Fibroblast of mammary gland (primary cell): ENCODE measurements at regions not wholly inside any gene's neighbourhood (a gene's known extent, or its start where the extent isn't known, plus 50 kb on each side); places are given as distances from the start of the nearest gene placed in this dataset.

ENCODE experiments used
- DNase-seq: peaks from one replicate; pipeline ENCODE4 v3.0.0-alpha.2; 2010; ENCODE audit warnings: low read depth
- H3K4me3 ChIP-seq: 2 replicates; pipeline ENCODE4 v1.5.1; 2011; ENCODE audit warnings: low read depth, mild to moderate bottlenecking, low read length, moderate library complexity; ENCODE audit not compliant: control insufficient read depth
- TF ChIP-seq, protein P1 (sequence below): conservative IDR thresholded peaks from 2 replicates; pipeline ENCODE4 v1.5.1; 2011; ENCODE audit warnings: low read depth, low read length, inconsistent platforms; ENCODE audit not compliant: control insufficient read depth, insufficient read depth

DNA sequence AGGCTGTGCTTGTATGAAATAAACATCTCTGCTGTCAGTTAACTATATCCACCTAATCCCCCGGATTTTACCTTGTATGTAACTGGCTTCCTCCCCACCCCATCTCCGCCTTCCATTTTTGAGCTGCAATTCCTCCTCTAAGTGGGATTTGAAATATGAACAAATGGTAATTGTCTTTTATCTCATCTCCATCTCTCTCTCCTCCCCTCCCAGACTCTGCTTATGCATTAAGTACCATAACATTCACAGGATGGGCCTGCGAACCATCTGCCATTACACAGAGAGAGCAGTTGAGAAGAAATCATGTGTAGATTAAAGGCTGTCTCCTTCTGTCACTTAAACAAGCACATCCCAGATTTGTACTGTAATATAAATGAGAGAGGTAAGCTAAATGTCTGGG, 1169.9 kb downstream of the TYW1 start:
- no peak overlapping the region for H3K4me3 ChIP-seq
- TF ChIP-seq, protein P1, sequence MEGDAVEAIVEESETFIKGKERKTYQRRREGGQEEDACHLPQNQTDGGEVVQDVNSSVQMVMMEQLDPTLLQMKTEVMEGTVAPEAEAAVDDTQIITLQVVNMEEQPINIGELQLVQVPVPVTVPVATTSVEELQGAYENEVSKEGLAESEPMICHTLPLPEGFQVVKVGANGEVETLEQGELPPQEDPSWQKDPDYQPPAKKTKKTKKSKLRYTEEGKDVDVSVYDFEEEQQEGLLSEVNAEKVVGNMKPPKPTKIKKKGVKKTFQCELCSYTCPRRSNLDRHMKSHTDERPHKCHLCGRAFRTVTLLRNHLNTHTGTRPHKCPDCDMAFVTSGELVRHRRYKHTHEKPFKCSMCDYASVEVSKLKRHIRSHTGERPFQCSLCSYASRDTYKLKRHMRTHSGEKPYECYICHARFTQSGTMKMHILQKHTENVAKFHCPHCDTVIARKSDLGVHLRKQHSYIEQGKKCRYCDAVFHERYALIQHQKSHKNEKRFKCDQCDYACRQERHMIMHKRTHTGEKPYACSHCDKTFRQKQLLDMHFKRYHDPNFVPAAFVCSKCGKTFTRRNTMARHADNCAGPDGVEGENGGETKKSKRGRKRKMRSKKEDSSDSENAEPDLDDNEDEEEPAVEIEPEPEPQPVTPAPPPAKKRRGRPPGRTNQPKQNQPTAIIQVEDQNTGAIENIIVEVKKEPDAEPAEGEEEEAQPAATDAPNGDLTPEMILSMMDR: no peak
- no peak for DNase-seq

DNA sequence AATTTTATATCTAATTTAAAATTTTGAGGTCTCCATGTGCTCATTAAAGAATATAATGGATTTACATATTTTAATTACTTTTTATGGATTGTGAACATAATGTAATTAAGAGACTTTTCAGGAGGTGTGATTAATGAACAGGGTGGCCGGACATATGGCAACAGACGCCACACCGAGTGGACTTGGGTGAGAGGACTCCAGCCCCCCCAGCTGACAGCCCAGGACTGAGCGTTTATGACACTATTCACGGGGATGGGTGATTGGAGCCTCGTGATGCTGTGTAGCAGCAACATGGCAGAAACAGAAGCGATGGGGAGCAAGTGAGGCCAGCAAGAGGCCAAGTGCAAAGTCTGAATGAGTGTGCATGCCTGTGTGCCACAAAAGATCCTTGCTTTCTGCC, 1176.9 kb downstream of the TYW1 start:
- H3K4me3 ChIP-seq: no peak overlapping the region
- no peak for DNase-seq
- TF ChIP-seq, protein P1: no peak

DNA sequence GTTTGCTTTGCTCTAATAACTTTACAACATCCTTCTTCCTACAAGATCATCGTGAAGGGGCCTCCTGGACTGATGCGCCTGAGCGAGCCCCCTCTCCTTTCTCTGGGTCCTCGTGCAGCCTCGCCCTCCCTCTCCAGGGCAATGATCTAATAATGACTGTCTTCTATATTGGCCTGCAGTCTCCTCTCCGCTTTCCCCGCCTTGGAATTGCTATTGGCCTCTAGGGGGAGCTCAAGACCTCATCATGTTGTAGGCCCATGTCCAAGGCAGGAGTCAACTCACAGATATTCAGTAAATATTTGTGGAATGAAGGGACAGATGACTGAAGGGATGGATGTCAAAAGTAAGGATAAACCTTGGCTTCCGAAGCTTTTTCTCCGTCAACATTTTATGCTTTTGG, 1180.3 kb downstream of the TYW1 start:
- H3K4me3 ChIP-seq: no peak overlapping the region
- TF ChIP-seq, protein P1: peak; percentile 60

DNA sequence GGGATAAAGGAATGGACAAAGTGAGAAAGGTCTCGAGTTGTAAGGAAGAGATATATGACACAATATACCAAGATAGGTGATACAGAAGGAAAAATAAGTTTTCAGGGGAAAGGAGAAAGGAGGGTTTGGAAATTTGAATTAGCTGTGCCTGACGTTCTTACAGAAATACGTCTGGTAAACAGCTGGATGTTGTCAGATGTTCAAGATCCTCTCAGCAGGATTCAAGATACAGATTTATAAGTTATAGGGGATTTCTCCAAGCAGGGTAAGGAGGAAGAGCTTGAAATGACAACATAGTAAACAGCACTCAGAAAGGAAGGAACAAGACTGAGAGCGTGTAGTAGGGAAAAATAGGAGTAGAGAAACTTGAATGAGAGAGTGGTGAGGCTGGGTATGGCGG, 1184.1 kb downstream of the TYW1 start:
- H3K4me3 ChIP-seq: no peak overlapping the region
- TF ChIP-seq, protein P1: no peak

More for the DNA sequence above, 1180.3 kb downstream of the TYW1 start:
- peak; percentile 62 for DNase-seq

DNA sequence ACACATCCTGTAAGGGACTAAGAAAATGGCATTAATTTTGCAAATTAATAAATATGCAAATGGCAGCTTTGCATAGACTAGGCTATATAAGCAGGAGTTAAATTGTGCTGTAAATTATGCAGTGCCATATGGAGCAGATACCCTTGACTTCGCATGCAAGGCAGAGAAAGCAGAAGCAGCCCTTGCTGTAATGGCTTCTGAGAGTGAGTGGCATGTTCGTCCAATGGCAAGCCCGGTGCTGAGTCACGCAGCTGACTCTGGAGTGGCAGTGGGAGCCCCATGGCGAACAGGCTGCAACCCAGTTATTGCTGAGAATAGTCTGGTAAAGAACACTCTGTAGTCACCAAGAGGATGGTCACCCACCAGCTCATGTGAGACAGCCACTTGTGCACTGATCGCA, 1186.5 kb downstream of the TYW1 start:
- TF ChIP-seq, protein P1: no peak
- no peak for DNase-seq
- H3K4me3 ChIP-seq: no peak overlapping the region

More for the DNA sequence above, 1184.1 kb downstream of the TYW1 start:
- no peak for DNase-seq

DNA sequence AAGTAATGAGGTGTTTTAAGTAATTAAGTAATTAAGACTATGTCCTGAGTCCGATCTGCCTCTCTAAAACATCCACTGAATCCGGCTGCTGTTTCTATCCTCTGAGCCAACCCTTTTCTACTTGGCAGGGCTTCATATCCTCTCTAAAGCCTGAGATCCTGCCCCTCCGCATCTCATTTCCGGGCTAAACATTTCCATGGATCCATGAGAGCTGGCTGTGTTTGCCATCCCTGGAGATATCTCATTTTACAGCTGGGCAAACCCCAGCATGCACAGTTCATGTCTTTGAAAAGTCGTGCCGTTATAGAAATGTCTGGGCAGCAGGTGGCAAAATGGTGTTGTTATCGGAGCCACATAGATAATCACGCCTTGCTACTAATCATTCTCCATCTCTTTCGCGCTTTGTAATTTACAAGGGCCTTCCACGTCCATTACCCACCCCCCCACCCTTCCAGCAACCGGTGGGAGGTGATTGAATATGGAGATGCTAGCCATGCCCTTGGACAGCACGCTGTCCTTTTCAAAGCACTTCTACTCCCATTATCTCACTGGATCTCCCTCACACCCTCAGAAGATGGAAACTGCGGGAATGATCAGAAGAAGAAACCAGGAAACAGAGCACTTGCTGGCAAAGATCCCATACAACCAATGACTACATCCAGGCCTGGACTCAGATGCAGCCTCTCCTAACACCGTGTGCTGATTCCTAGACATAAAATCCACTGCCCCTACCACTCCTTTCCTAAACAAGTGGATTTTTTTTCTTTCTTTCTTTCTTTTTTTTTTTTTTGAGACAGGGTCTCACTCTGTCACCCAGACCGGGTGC, 1189.2 kb downstream of the TYW1 start:
- TF ChIP-seq, protein P1: no peak
- H3K4me3 ChIP-seq: no peak overlapping the region
- no peak for DNase-seq

DNA sequence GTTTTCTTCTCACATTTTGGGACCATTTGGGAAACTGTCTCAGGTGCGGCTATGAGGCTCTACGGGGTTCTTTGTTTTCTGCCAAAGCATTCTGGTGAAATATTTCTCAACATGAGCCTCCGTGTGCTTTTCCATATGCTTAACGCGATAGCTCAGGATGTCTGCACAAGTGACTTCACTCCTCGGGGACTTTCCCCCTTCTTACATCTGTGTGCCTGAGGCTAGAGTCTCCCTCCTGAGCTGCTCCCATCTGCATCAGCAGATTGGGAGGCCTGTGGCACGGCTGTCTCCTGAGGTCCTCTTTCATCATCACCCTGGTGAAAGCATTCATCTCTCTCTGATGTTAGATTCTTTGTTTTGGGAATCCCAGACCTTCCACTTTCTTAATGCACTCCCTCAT, 1190.9 kb downstream of the TYW1 start:
- no peak overlapping the region for H3K4me3 ChIP-seq
- DNase-seq: no peak
- TF ChIP-seq, protein P1: no peak
